ENCODE measurements at regions not wholly inside any gene's neighbourhood (a gene's known extent, or its start where the extent isn't known, plus 50 kb on each side); places are given as distances from the start of the nearest gene placed in this dataset.

DNA sequence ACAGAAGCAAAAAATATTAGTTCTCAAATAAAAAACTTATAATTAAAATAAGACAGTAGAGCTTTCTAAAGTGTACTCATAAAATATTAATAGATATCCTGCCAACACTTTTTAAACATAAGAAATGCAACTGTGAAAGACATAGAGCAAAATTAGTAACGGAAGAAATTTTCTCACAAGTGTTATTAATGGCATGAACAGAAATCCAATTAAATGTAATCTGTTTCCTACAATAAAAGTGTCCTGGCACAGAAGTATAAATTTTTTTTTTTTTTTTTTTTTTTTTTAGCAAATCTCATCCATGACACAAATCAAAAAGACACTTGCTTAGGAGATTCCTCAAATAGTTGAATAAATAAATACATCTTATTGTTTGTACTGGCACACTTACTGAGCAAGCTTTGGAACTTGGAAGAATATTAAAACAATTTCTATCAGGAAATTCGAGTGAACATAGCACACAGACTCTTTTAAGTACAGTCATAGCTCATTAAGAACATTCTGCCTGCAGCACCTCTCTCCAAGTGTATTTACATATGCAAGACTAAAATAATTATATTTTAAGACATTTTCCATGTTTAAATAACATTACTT lies 227.2 kb upstream of the ROBO2 start:
- no peak for DNase-seq (ENCODE audit: low spot score)

DNA sequence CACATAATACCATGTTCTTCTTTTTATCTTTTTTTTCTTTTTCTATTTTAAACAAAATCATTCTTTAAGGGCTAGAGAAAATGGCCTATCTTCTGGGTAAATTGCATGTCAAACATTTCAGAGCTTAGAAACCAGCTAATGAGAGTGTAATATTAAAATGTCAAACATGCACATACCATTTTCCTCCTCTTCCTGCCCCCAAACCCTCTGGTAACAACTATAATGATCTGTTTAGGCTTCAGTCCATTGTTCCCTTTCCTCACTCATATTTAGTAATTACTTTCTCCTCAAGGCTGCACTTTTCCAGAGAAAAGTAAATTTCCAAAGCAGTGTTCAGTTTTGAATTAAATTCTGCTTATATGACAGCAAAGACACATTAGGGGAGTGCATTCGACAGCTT lies 224.3 kb upstream of the ROBO2 start:
- DNase-seq (ENCODE audit: low spot score), result no peak

DNA sequence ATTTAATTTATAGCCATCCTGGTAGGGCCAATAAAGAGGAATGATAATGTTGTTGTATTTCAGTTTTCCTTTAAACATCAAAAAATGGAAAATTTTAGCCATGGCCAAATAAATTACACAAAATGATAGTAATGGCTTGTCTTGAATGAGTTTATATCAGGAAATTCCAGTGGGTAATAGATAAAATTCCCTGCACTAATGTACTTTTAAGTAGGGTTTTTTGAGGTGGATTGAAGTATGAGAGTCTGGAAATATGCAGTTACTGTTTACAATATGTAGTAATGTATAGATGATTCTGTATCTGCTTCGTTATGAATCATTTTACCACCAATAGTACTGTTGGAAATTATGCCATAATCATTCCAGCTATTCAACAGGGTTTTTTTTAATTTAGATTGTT lies 219.4 kb upstream of the ROBO2 start:
- no peak for DNase-seq (ENCODE audit: low spot score)

DNA sequence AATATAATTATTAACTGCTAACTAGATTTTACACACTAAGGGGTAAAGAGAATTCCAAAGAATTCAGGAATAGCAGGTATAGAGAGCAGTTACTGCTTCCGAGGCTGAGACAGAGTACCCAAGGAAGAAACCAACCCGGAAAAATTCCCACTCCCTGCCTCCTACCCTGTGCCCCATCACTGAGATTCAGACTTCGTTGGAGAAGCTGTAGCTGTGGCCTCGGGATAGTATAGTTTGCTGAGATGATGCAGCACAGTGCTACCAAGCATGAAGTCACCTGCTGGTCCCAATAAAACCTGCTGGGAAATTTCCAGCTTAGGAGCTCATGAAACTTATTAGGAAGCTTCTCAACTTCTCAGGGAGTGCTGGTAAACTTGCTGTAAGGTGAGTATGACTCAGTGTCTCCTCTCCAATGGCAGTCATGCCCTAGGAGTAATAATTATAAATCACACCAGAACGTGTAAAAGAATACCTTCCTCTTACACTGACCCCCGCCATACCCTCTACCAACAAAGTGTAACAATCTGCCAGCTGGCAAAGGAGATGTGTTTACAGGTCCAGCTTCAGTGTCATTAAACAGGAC lies 215.2 kb upstream of the ROBO2 start:
- DNase-seq (ENCODE audit: low spot score), result no peak

DNA sequence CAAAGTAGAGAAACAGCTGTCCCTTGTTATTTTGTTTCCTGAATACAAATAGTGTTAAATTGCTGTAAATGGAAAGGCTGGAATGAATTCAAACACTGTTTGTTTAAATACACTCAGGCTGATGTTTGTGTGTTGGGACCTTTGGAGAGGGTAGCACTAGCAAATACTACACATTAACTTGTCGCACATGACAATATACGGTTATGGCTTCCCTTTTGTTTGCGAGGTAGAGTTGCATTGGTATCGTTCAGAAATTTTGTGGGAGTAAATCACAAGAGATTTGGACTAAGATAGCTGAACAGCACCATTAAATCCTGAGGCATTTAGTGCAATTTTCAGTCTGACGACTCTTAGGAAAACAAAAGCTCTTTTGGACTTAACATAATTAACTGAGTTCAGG lies 213.0 kb upstream of the ROBO2 start:
- no peak for DNase-seq (ENCODE audit: low spot score)

DNA sequence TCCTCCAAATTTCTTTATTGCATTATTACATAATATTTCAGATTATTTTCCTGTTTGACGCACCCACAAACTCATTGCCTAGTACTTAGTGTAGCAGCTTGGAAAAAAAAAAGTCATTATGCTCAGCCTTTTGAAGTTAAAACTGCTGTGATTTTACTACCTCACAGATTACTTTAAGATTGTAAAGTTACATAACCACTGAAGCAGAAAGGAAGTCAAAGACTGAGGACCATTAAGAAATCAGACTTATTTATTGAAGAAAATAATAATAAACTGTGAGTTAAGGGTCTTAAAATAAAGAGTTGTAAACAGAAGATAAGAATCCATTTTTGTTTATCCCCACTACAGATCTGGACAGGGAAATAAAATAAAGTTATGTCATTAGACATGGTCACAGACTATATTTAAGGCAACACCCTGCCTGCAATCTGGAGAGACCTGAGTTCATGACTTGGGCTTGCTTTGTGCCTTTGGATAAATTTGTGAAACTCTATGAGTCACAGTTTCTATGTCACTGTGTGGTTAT lies 212.1 kb upstream of the ROBO2 start:
- DNase-seq (ENCODE audit: low spot score), result no peak

DNA sequence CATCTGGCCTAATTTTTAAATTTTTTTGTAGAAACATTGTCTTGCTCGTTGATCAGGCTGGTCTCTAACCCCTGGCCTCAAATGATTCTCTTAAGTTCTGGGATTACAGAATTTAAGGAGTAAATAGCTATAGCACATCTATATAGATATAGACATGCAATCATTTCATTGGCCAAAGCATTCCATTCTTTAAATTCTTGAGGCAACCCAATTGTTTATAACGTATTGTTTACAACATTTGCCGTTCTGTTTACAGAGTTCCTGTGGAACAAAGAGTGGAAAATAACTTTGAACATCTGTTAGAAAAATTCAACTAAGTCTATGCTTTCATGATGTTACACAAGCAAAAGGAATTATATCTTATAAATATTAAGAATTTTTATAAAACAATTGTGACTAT lies 205.2 kb upstream of the ROBO2 start:
- no peak for DNase-seq (ENCODE audit: low spot score)

DNA sequence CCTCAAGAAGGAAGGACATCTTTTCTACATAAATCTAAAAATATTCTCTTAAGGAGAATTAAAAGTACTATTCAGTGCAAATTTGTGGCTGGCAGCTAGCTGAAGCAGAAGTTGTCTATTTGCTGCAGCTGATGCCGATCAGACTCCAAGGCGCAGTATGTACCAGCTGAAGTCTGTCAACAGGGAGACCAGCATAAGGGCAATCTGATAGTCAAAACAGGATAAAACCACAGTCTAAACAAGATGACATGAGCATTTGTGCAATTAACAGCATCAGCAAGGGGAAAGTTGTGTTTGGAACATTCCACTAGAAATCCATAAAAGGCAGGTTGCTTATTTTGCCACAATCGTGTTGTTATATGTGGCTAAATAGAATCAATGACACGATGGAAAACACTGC lies 198.2 kb upstream of the ROBO2 start:
- DNase-seq (ENCODE audit: low spot score), result no peak

DNA sequence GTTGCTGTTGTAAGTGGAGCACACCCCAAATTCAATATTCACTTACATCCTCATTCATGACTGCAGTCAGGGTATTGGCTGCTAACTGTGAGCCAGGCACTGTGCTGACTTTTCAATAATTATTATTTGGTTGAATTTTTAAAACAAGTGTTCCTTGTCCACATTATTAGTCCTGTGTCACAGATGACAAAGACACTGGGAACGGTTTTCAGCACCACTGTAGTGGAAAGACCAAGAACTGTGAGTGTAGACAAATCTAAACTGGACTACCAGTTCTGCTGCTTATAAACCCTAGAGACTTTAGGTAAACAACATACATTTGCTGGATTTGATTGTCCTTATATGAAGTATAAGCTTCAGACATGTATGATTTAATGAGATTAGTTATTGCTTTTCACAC lies 197.7 kb upstream of the ROBO2 start:
- no peak for DNase-seq (ENCODE audit: low spot score)

DNA sequence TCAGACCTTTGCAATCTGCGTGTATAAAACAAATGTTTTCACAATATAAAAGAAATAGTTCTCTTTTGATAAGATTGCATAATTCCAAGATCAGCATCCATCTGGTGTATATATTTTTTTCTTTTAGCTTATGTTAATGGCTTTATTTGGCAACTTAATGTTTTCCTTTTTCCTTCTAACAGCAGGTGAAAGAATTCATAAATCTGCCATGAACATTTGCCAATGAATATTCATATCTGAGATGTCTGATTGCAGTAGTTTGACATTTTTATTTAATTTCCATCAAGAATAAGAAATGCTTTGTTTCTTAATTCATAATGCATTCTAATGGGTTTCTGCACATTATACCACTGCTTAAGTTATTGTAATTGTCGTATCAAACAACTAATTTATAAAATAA lies 184.4 kb upstream of the ROBO2 start:
- DNase-seq (ENCODE audit: low spot score), result no peak

DNA sequence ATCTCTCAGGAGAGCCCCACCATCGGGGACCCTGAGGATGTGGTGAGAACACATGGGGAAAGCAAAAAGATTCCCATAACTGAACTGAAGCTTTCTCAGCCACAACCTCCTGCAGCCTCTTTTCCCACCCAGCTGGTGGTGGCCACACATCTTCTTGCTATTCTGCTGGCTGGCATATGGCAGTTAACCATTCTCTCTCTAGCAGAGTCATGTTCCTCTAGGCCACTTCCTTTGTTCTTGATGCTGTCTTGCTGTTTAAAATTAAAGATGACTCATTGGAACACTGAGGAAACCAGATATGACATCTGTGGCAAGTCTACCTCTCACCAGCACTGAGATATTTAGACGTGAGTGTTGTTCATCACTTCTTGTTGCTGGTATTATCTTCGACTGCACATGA lies 180.3 kb upstream of the ROBO2 start:
- DNase-seq (ENCODE audit: low spot score), result no peak

DNA sequence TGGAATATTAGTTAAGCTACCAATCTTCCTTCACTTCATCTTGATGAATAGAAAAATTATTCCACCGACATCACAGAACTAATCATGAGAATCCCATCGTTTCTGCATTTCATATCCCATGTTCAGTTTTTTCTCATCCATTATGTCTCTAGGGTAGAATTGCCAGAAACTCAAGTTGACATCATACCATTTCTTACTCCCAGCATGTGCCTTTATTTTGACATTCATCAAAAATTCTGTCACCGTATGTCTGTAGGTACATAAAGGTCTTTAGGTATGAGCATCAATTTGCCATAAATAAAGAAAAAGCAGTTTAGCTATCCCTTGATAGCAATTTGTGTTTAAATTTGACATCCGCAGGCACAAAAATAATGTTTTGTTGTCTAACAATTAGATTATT lies 175.5 kb upstream of the ROBO2 start:
- no peak for DNase-seq (ENCODE audit: low spot score)

DNA sequence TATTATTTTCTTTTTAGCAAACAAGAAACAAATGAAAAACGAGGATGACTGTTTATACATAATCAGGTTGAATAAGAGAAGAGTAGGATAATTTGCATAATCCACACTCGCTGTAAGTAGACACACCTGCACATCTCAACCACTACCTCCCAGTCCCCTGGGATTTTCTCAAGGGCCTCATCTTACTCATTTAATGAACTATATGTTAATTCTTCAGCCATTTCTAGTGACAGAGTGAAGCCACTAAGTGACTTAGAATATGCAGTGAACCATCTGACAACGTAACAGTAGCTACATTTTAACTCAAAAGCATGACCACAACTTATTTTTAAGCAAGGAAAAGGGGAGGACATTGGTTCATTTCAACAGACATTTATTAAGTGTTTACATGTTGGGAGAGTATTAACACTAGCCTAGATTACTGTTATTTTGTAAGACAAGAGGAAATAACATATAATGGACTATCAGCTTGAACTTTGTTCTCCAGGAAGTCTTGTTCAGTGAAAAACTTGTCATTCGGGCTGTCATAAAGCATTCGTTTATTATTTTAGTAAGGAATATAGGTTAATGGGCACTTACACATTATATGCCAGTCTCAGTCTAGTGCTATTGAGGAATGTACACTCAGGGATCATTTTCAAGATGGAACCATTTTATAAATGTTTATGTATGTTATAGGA lies 173.0 kb upstream of the ROBO2 start:
- DNase-seq (ENCODE audit: low spot score), result no peak

DNA sequence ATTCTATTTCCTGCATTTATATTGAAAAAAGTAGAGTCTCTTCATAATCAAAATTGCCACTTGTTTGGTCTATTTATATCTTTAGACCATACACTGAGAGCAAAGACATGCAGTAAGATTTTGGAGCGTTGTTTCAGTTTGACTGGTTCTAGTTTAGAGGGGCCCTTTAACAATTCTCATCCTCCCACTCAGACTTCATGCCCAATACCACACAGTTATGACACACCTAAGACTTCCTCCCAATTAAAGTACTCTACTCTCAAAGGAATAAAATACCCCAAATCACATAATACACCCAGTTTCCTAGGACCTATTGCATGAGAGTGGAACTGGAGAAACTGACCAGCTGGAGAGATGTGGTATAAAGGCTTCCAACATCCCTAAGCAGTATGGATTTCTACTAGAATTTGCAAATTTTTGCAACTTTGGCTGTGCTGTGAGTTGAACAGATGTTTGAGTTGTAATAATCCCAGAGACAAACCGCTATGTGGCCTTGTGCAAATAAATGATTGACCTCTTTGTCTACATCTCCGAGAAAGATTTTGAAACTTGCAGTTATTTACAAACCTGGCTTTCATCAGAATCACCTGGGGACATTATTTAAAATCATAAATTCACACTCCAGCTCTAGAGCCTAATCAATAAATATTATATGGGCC lies 170.0 kb upstream of the ROBO2 start:
- no peak for DNase-seq (ENCODE audit: low spot score)

DNA sequence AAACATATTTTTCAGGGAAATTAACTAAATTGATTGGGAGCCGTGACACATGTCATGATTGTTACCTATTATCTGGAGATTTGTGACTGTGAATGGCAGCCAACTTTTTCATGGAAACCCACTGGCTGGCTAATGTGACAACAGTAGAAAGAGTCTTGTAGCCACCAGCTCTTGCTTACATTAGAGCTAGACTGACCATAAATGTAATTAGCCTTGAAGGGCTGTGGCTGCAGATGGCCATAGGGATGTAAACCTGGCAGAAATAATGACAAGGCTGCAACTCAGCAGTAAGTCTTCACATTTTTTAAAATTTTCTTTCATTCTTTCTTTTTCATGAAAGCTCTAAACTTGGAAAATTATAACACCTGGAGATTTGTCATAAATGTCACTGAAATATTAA lies 168.2 kb upstream of the ROBO2 start:
- DNase-seq (ENCODE audit: low spot score), result no peak

DNA sequence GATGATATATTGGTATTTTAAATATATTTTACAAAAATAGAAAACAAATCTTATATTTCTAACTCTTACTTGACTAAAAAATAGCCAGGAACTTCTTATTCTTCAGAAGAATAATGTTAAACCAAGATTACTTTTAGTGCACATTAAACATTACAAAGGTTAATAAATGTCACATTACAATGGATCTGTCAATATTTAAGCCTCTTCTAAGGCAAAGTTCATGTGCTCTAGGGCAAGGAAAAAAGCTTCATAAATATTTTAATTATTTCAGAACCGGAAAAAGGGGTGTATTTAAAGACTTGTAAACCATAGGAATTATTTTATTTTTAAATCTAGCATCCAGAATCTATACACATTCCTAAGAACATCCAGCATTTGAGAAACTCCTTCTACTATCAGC lies 166.9 kb upstream of the ROBO2 start:
- DNase-seq (ENCODE audit: low spot score), result no peak

DNA sequence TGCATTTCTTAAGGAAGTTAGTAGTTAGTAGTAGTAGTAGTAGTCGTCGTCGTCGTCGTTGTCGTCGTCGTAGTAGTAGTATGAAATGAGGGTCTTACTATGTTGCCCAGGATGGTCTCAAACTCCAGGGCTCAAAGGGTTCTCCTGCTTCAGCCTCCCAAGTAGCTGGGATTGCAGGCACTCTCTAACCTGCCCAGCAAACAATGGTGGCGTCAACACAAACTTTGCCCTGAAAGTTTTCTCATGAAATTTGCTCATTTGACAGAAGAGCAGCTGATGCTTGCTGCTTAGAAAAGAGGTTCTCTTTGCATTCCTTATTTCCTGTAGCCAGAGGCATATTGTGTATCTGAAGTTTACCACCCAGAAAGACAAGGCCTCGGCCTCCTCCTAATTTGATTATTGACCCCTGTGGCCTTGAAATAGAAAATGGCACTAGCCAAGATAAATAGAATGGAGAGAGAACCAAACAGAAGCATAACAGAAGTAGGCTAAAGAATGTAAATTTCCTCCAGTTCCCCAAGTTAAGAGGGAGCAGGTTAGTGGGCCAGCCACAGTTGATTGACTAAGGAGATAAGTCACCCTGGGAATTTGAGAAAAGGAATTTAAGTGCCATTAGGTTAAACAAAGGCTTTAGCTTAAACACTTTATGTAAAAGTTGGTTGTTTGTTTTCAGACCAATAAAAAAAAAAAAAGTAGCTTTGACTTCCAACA lies 166.2 kb upstream of the ROBO2 start:
- no peak for DNase-seq (ENCODE audit: low spot score)

DNA sequence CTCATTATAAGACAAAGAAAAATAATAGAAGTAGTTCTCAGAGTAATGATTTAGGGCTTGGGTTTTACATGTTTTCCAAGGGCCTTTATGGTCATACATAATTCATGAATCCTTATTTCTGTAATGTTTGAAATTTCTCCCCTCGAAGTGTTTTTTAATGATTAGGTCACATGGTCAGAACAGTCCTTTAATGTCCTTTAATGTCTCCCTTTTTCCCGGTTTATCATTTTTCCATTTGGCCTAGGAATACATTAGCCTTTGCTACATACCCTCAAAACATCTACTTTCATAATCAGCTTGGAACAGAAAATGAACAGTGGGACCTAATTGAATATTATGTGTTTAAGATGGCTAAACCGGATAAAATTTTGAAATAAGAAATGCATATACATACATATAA lies 159.9 kb upstream of the ROBO2 start:
- DNase-seq (ENCODE audit: low spot score), result no peak

DNA sequence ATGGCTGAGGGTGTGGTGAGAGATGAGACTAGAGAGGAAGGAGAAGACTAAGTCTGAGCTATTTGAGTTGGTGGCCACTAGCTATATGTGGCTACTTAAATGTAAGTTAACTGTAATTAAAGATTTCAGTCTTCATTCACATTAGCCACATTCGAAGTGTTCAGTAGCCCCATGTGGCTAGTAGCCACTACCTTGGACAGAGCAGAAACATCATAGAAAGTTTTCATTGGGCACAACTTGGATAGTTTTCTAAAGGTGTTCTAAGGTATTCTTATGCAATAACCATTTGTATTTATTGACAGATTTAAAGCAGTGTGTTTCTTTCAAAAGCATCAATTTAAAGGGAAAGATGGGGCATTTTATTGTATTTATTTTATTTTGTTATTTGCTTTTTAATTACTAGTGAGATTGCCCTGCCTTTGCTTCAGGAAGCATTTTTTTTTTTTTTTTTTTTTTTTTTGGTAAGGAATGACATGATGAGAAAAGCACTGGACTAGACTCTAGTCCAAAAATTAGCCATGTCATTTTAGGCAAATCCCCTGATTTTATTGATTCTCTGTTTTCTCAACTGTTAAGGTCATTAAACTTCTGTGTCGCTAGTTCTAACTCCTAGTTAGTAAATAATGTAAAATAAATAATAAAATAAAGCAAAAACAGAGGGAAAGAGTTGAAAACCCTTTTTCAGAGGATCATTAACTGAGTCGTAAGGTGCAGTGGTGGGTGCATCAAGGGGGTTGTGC lies 153.0 kb upstream of the ROBO2 start:
- DNase-seq (ENCODE audit: low spot score), result no peak

DNA sequence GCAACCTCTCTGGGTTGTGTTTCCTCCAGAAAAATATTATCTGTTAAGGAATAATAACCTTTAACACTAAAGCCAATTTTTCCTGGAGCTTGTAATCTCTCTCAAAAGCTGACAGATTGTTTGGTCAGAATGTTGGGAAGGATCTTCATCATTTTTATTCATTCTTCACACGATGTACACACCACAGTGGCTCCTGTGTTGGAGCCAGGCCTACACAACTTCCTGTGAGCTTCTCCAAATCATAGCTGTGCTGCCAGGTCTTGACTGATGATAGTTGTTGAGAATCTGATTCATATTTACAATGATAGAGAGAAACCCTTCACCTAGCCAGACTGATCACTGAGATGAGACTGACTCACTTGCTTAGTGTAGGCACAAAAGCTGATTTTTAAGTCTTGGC lies 151.0 kb upstream of the ROBO2 start:
- no peak for DNase-seq (ENCODE audit: low spot score)

DNA sequence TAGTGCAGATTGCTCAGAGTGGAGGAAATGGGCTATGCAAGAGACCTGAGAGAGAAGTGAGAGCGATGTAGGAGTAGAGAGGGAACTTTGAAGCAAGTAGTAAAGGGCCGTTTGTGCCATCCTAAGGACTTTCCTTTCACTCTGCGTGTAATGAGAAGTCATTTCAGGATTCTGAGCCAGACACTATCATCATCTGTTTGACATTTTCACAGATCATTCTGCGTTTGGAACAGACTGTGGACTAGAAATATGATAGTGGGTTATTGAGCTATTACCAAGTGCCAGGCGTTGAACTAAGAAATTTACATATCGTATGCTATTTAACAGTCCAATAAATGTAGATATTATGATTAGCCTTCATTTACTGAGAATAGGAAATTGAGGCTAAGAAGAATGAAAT lies 150.0 kb upstream of the ROBO2 start:
- no peak for DNase-seq (ENCODE audit: low spot score)

DNA sequence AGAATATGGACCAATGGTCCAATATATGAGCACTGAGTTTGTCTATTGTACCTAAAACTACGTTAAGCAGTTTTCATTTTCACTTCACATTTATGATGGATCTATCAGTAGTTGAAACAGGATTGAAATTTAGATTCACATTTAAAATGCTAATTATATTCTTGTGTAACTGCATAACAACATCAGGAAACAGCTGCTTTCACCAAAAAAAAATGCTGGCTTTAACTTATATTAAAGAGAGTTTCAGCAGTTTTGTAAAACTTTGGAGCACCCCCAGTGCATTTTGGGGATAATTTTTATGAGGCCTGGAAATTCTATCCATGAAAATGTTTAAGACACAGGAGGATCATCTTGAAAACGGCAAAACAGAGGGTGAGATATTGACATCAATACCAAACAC lies 142.8 kb upstream of the ROBO2 start:
- DNase-seq (ENCODE audit: low spot score), result no peak
